HG02852 (cell line): ENCODE measurements at regions not wholly inside any gene's neighbourhood (a gene's known extent, or its start where the extent isn't known, plus 50 kb on each side); places are given as distances from the start of the nearest gene placed in this dataset.
A peak's percentile ranks its signal among the peaks of the same experiment; 100 is the strongest.

Source experiments
- ATAC-seq: cut with Tn5 transposase; IDR thresholded peaks from one replicate; pipeline ENCODE4 v1.9.1; 2021; ENCODE audit warnings: mild to moderate bottlenecking, moderate library complexity; ENCODE audit not compliant: unreplicated experiment

- ATAC-seq = no peak
Observed at GRCh38 chr15:97718509-97718908, 242.0 kb upstream of the ARRDC4 start.

- no peak for ATAC-seq
Observed at GRCh38 chr15:97728791-97729190, 231.7 kb upstream of the ARRDC4 start.

- ATAC-seq = no peak
Observed at GRCh38 chr15:97729270-97729669, 231.2 kb upstream of the ARRDC4 start.

GRCh38 chr15:97730315-97730714 is 230.2 kb upstream of the ARRDC4 start:
- ATAC-seq = no peak

GRCh38 chr15:97731859-97732258 is 228.6 kb upstream of the ARRDC4 start:
- ATAC-seq = no peak

GRCh38 chr15:97733373-97733772 is 227.1 kb upstream of the ARRDC4 start:
- no peak for ATAC-seq

GRCh38 chr15:97736748-97737147 is 223.8 kb upstream of the ARRDC4 start:
- no peak for ATAC-seq

- peak; percentile 96 for ATAC-seq
Observed at GRCh38 chr15:97745481-97746071, 214.9 kb upstream of the ARRDC4 start.

- no peak for ATAC-seq
Observed at GRCh38 chr15:97747342-97747741, 213.2 kb upstream of the ARRDC4 start.

- ATAC-seq = no peak
Observed at GRCh38 chr15:97748576-97748975, 211.9 kb upstream of the ARRDC4 start.

GRCh38 chr15:97750060-97750459 is 210.4 kb upstream of the ARRDC4 start:
- no peak for ATAC-seq

GRCh38 chr15:97755726-97756125 is 204.8 kb upstream of the ARRDC4 start:
- no peak for ATAC-seq

- no peak for ATAC-seq
Observed at GRCh38 chr15:97759363-97759762, 201.1 kb upstream of the ARRDC4 start.

- no peak for ATAC-seq
Observed at GRCh38 chr15:97761110-97761509, 199.4 kb upstream of the ARRDC4 start.

- no peak for ATAC-seq
Observed at GRCh38 chr15:97783240-97783639, 177.3 kb upstream of the ARRDC4 start.

- no peak for ATAC-seq
Observed at GRCh38 chr15:97786741-97787140, 173.8 kb upstream of the ARRDC4 start.

GRCh38 chr15:97790180-97790579 is 170.3 kb upstream of the ARRDC4 start:
- ATAC-seq = no peak

GRCh38 chr15:97791824-97792792 is 168.4 kb upstream of the ARRDC4 start:
- no peak for ATAC-seq

GRCh38 chr15:97804950-97805349 is 155.6 kb upstream of the ARRDC4 start:
- no peak for ATAC-seq

- no peak for ATAC-seq
Observed at GRCh38 chr15:97806766-97807165, 153.7 kb upstream of the ARRDC4 start.

- ATAC-seq = no peak
Observed at GRCh38 chr15:97815835-97816234, 144.7 kb upstream of the ARRDC4 start.

GRCh38 chr15:97817276-97817890 is 143.1 kb upstream of the ARRDC4 start:
- no peak for ATAC-seq
